ENCODE measurements at regions not wholly inside any gene's neighbourhood (a gene's known extent, or its start where the extent isn't known, plus 50 kb on each side); places are given as distances from the start of the nearest gene placed in this dataset.

DNA sequence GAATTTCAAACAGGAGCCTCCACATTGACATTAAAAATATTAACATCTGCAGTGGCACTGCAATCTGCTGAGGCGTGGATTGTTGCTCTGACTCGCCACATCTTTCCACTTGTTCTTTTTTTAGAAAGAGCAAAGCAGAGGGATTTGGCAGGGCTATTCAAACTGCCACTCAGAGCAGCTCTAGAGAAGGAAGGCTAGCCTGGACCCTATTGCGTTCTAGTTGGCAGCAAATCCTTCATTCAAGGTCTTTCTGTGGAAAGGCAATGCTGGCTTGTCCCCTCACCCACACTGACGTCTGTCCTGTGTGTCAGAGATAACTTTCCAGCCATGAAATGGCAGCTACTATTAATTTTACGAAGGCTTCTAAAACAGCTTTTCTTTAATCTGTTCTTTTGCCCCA, 483.2 kb upstream of the SGO1 start:
- no peak for TF ChIP-seq POLR2A (IDR thresholded peaks at IDR 0.05; ENCODE audit: low read depth, low read length)
- TF ChIP-seq BHLHE40 (IDR thresholded peaks at IDR 0.05; ENCODE audit: low read depth, low read length): no peak
- TF ChIP-seq, protein P1, sequence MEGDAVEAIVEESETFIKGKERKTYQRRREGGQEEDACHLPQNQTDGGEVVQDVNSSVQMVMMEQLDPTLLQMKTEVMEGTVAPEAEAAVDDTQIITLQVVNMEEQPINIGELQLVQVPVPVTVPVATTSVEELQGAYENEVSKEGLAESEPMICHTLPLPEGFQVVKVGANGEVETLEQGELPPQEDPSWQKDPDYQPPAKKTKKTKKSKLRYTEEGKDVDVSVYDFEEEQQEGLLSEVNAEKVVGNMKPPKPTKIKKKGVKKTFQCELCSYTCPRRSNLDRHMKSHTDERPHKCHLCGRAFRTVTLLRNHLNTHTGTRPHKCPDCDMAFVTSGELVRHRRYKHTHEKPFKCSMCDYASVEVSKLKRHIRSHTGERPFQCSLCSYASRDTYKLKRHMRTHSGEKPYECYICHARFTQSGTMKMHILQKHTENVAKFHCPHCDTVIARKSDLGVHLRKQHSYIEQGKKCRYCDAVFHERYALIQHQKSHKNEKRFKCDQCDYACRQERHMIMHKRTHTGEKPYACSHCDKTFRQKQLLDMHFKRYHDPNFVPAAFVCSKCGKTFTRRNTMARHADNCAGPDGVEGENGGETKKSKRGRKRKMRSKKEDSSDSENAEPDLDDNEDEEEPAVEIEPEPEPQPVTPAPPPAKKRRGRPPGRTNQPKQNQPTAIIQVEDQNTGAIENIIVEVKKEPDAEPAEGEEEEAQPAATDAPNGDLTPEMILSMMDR (conservative IDR thresholded peaks at IDR 0.05; ENCODE audit: low read depth, low read length): no peak
- TF ChIP-seq MXI1 (IDR thresholded peaks at IDR 0.05; ENCODE audit: borderline replicate concordance, low read depth, low read length): no peak
- TF ChIP-seq FOS (IDR thresholded peaks at IDR 0.05; ENCODE audit: low read depth, low read length): no peak
- no peak for TF ChIP-seq RCOR1 (IDR thresholded peaks at IDR 0.05; ENCODE audit: insufficient replicate concordance, low read length)
- no peak for TF ChIP-seq SMC3 (IDR thresholded peaks at IDR 0.05; ENCODE audit: low read depth, low read length)
- no peak for TF ChIP-seq MAFK (IDR thresholded peaks at IDR 0.05; ENCODE audit: low read depth, low read length)
